GM18951 (cell line): ENCODE measurements at regions not wholly inside any gene's neighbourhood (a gene's known extent, or its start where the extent isn't known, plus 50 kb on each side); places are given as distances from the start of the nearest gene placed in this dataset.

Experiments used
- POLR2A ChIP-seq: IDR thresholded peaks from 4 replicates; pipeline ENCODE4 v1.6.1; 2011; ENCODE audit warnings: mild to moderate bottlenecking; ENCODE audit not compliant: insufficient read length, insufficient read depth; ENCODE audit errors: extremely low read depth
- in situ Hi-C: fragments of 300-500 bp; cut with MboI; formaldehyde crosslinking; loops from one replicate; pipeline ENCODE4 v1.12.0; 2022; ENCODE audit warnings: low sequenced_read_pairs, mixed read lengths, inconsistent platforms; ENCODE audit not compliant: unreplicated experiment

DNA sequence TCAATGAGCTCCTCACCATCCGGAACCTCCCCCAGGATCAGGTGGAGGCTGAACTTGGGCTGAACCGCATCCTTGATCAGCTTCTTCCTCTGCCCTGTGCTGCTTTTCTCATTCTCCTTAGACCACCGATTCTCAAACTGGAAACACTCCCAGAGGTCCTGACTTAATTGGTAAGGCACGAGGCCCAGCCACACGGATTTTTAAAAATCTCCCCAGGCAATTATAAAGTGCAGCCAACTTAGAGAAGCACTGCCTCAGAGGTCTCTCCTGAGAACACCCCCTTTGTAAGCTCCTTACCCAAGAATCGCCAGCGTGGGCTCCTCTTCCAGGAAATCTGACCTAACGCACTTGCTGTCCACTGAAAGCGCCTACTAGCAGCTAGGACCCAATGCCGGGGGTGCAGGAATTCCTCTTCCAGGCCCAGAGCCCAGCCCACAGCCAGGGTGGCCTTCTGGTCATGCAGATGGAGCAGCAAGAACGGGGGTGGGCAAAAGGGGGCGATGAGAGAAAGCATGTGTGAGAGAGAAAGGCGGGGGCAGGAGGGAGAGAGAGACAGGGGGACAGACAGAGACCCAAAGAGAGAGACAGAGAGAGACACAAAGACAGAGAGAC is 66.9 kb upstream of the CACNA1A start:
- in situ Hi-C loops, result no loop called here
- no peak for TF ChIP-seq POLR2A

DNA sequence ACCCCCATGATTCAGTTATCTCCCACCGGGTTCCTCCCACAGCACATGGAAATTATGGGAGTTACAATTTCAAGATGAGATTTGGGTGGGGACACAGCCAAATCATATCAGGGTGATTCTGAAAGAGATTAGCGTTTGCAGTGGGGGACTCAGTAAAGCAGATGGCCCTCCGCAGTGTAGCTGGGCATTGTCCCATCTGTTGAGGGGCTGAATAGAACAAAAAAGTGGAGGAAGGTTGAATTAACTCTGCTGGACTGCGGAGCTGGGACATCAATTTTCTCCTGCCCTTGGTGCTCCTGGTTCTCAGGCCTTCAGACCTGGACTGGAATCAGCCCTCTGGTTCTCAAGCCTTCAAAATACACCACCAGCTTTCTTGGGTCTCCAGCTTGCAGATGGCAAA is 55.2 kb upstream of the CACNA1A start:
- TF ChIP-seq POLR2A, result no peak
- in situ Hi-C loops, result no loop called here

DNA sequence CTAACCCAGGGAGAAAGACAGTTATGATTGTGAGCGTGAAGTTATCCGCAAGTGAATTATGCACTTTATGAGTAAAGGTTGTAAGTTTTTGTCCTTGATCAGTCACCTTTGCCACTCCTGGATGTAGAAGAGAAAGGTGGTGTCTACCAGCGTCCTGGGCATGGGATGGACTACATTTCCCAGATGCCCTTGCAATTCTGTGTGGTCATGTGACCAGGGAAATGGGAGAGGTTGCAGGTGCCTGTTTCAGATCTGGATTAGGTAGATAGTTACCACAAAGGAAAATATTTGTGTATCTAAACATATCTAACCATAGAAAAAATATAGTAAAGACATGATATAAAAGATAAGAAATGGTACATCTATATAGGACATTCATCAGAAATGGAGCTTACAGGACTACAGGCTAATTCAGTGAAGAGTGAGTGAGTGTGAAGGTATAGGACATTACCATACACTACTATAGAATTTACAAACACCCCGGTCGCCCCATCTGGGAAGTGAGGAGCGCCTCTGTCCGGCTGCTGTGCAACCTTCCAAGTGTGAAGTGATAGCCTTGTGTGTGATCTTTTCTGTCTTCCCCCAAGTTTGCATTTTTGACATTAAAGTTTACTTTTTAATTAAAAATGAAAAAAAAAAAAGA is 51.6 kb upstream of the CACNA1A start:
- in situ Hi-C loops, result no loop called here
- TF ChIP-seq POLR2A, result no peak

DNA sequence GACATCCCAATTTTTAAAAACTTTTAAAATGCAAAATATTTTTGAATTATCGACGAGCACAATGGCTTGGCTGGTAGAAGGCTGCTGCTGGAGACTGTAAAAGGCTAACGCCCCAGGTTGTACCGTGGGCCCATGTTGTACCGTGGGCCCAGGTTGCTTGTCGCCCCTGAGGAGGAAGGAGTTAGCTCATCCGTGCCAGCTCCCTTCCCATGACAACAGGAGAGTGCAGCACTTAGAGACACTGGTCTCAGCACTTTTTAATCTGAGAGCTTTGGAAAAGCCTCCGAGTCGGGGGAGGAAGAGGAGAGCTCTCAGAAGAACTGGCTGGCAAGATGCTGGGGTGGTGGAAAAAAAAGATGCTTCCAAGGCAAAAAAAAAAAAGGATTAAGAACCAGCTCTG is 50.3 kb upstream of the CACNA1A start:
- in situ Hi-C loops, result no loop called here
- no peak for TF ChIP-seq POLR2A
